Bronchial epithelial cell (primary cell): ENCODE measurements at regions not wholly inside any gene's neighbourhood (a gene's known extent, or its start where the extent isn't known, plus 50 kb on each side); places are given as distances from the start of the nearest gene placed in this dataset.
"Not testable (repeated sequence)": the region's sequence is repeated elsewhere in the genome, so short reads cannot be mapped to it uniquely, and the experiment has no call there.

Experiments
- DNase-seq: peaks from one replicate; pipeline ENCODE4 v3.0.0-alpha.2; 2010; ENCODE audit warnings: low read depth
- FAIRE-seq: peaks from 2 replicates; lab custom pipeline; 2011; peaks lifted over from hg19 to GRCh38; lab: Jason Lieb, UNC
- H3K27me3 ChIP-seq: 2 replicates; pipeline ENCODE4 v1.5.1; 2011; ENCODE audit warnings: low read length; ENCODE audit not compliant: control insufficient read depth, insufficient read depth
- H3K36me3 ChIP-seq: 2 replicates; pipeline ENCODE4 v1.5.1; 2011; ENCODE audit warnings: low read length; ENCODE audit not compliant: control insufficient read depth, insufficient read depth
- H3K4me3 ChIP-seq: 2 replicates; pipeline ENCODE4 v1.5.1; 2011; ENCODE audit warnings: mild to moderate bottlenecking, low read depth, low read length, control low read depth
- CTCF ChIP-seq: IDR thresholded peaks from 2 replicates; pipeline ENCODE4 v1.5.1; 2011; ENCODE audit warnings: mild to moderate bottlenecking, moderate library complexity, low read length, control low read depth, inconsistent platforms; ENCODE audit not compliant: insufficient read depth, severe bottlenecking

GRCh38 chr16:29296176-29296575 is 110.3 kb downstream of the NPIPB11 start:
- DNase-seq, H3K27me3 ChIP-seq, H3K4me3 ChIP-seq, FAIRE-seq, H3K36me3 ChIP-seq: not testable (repeated sequence)

- FAIRE-seq, DNase-seq, H3K4me3 ChIP-seq, H3K36me3 ChIP-seq, H3K27me3 ChIP-seq: not testable (repeated sequence)
Observed at GRCh38 chr16:29294951-29295795, 111.3 kb downstream of the NPIPB11 start.

- H3K27me3 ChIP-seq, H3K4me3 ChIP-seq, H3K36me3 ChIP-seq, DNase-seq, FAIRE-seq: not testable (repeated sequence)
Observed at GRCh38 chr16:29294400-29294933, 112.0 kb downstream of the NPIPB11 start.

- not testable (repeated sequence) for H3K36me3 ChIP-seq, H3K4me3 ChIP-seq, FAIRE-seq, H3K27me3 ChIP-seq, DNase-seq
Observed at GRCh38 chr16:29293545-29293944, 113.0 kb downstream of the NPIPB11 start.

GRCh38 chr16:29292952-29293471 is 113.5 kb downstream of the NPIPB11 start:
- not testable (repeated sequence) for H3K36me3 ChIP-seq, DNase-seq, H3K4me3 ChIP-seq, H3K27me3 ChIP-seq, FAIRE-seq

- H3K36me3 ChIP-seq, H3K4me3 ChIP-seq, H3K27me3 ChIP-seq, FAIRE-seq, DNase-seq: not testable (repeated sequence)
Observed at GRCh38 chr16:29291329-29292271, 114.9 kb downstream of the NPIPB11 start.

GRCh38 chr16:29290631-29291247 is 115.8 kb downstream of the NPIPB11 start:
- DNase-seq (peak; percentile 88), FAIRE-seq (peak; percentile 43)
- Histone ChIP-seq H3K4me3 (no peak overlapping the region), H3K27me3 (no peaks in the 10 kb centered on the region), H3K36me3 (no peaks in the 10 kb centered on the region)
- TF ChIP-seq CTCF, result no peak

- not testable (repeated sequence) for H3K36me3 ChIP-seq, FAIRE-seq
Observed at GRCh38 chr16:29289516-29290239, 116.8 kb downstream of the NPIPB11 start.

GRCh38 chr16:29288711-29289474 is 117.6 kb downstream of the NPIPB11 start:
- not testable (repeated sequence) for DNase-seq, H3K4me3 ChIP-seq, FAIRE-seq, H3K27me3 ChIP-seq, H3K36me3 ChIP-seq

More at GRCh38 chr16:29289516-29290239, 116.8 kb downstream of the NPIPB11 start:
- not testable (repeated sequence) for H3K4me3 ChIP-seq, H3K27me3 ChIP-seq, DNase-seq

GRCh38 chr16:29287871-29288535 is 118.5 kb downstream of the NPIPB11 start:
- not testable (repeated sequence) for DNase-seq, H3K36me3 ChIP-seq, H3K27me3 ChIP-seq, FAIRE-seq, H3K4me3 ChIP-seq

GRCh38 chr16:29287246-29287645 is 119.3 kb downstream of the NPIPB11 start:
- not testable (repeated sequence) for FAIRE-seq, H3K4me3 ChIP-seq, H3K27me3 ChIP-seq, H3K36me3 ChIP-seq, DNase-seq
